Neural progenitor cell (in vitro differentiated cells): ENCODE measurements at regions not wholly inside any gene's neighbourhood (a gene's known extent, or its start where the extent isn't known, plus 50 kb on each side); places are given as distances from the start of the nearest gene placed in this dataset.

Experiments used
- CTCF ChIP-seq: fragments of 200-600 bp; sonication (generic); IDR thresholded peaks from 2 replicates; pipeline ENCODE4 v1.5.1; 2017; ENCODE audit warnings: antibody characterized with exemption, mild to moderate bottlenecking
- EZH2phosphoT487 ChIP-seq: fragments of 200-600 bp; sonication (generic); IDR thresholded peaks from 2 replicates; pipeline ENCODE4 v1.6.1; 2017; ENCODE audit warnings: antibody characterized with exemption

GRCh38 chr4:62344915-62345314 lies 1144.8 kb downstream of the ADGRL3 start:
- TF ChIP-seq CTCF, result no peak
- TF ChIP-seq EZH2phosphoT487, result no peak
